Neural cell (in vitro differentiated cells): ENCODE measurements at regions not wholly inside any gene's neighbourhood (a gene's known extent, or its start where the extent isn't known, plus 50 kb on each side); places are given as distances from the start of the nearest gene placed in this dataset.
"Not testable (repeated sequence)": the region's sequence is repeated elsewhere in the genome, so short reads cannot be mapped to it uniquely, and the experiment has no call there.

Source experiments
- CTCF ChIP-seq: fragments of 450-650 bp; IDR thresholded peaks from 2 replicates; pipeline ENCODE4 v1.5.1; 2014; ENCODE audit warnings: antibody characterized with exemption, mild to moderate bottlenecking, moderate library complexity; ENCODE audit not compliant: poor library complexity, severe bottlenecking
- POLR2AphosphoS5 ChIP-seq: IDR thresholded peaks from 2 replicates; pipeline ENCODE4 v1.6.1; 2012
- TAF1 ChIP-seq: IDR thresholded peaks from 2 replicates; pipeline ENCODE4 v1.6.1; 2012; ENCODE audit warnings: low read depth

GRCh38 chr9:66266856-66267430 lies 530.0 kb downstream of the FOXD4L4 start:
- not testable (repeated sequence) for TF ChIP-seq POLR2AphosphoS5, CTCF, TAF1
